DND-41 (cell line): ENCODE measurements at regions not wholly inside any gene's neighbourhood (a gene's known extent, or its start where the extent isn't known, plus 50 kb on each side); places are given as distances from the start of the nearest gene placed in this dataset.

ENCODE experiments used
- CTCF ChIP-seq: IDR thresholded peaks from 2 replicates; pipeline ENCODE4 v1.5.1; 2012; ENCODE audit warnings: borderline replicate concordance, low read length, moderate library complexity, mild to moderate bottlenecking; ENCODE audit not compliant: poor library complexity, severe bottlenecking; ENCODE audit errors: extremely low read depth
- EZH2 ChIP-seq: IDR thresholded peaks from 3 replicates; pipeline ENCODE4 v1.6.1; 2012; ENCODE audit warnings: borderline replicate concordance, low read depth, mild to moderate bottlenecking, moderate library complexity, low read length, inconsistent platforms; ENCODE audit not compliant: severe bottlenecking

GRCh38 chr9:78882481-78882880, 585.6 kb downstream of the PSAT1 start:
- TF ChIP-seq CTCF (no peak), EZH2 (no peak)
